ENCODE measurements at regions not wholly inside any gene's neighbourhood (a gene's known extent, or its start where the extent isn't known, plus 50 kb on each side); places are given as distances from the start of the nearest gene placed in this dataset.

DNA sequence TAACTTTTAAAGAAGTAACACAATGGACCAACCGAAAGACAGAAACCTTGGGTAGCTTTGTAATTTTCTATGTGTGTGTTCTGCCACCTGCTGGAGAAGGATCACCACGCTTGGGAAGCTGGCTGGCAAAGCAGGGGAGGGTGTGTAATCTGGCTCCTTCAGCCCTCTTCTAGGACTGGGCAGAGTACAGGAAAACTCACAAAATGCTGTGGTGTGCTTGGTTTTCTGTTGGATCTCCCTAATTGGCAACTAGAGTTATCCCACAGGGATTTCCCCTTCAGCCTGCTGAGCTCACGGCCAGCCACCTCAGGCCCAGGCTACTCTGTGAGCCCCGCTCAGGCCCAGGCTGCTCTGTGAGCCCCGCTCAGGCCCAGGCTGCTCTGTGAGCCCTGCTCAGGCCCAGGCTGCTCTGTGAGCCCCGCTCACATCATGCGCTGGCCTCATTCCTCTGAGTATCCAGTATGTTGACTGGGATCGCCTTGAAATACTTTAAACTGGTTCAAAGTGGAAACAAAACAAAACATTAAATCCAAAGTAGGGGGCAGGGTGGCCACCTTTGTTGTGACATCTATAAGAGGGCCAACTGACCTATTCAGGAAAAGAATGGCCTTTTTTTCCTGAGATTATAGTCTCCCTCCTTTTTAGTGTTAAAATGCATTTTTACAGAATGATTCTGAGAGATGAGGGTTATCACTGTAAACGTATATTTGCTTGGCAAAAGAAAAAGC lies 52.0 kb upstream of the RNU6-8 start:
- Histone ChIP-seq H3K9me2 (ENCODE audit: insufficient read depth) (no peaks in the 10 kb centered on the region), H3K4me2 (no peak overlapping the region), H3K27me3 (ENCODE audit: insufficient read depth, low read depth) (no peaks in the 10 kb centered on the region), H3K36me3 (ENCODE audit: low read depth) (no peaks in the 10 kb centered on the region), H3K9me3 (ENCODE audit: insufficient read depth, low read depth) (peaks cover 3% of the 10 kb centered on the region; the same call in 1 of the 2 replicates), H3K4me1 (replicated peaks; ENCODE audit: insufficient read depth) (peaks cover 20% of the 10 kb centered on the region), H4K20me1 (ENCODE audit: insufficient read depth) (no peaks in the 10 kb centered on the region), H3F3A (ENCODE audit: insufficient read depth, low read depth) (peaks cover 4% of the 10 kb centered on the region; the same call in 1 of the 2 replicates), H3K4me3 (no peak overlapping the region), H3K79me2 (ENCODE audit: low read depth) (no peaks in the 10 kb centered on the region), H2AFZ (no peak overlapping the region), H3K27ac (no peak overlapping the region)
- DNase-seq = peak; percentile 35 to 45
- no TSS peak for BruUV-seq (replicated peaks)
- intact Hi-C loops (cut with micrococcal nuclease; ENCODE audit: unreplicated experiment) = loop anchor here (1.0 to 10.0 kb wide), 8 partner anchors 127 to 1600 kb away; partner anchors contain the start of gene DTD2
- TF ChIP-seq, protein P1, sequence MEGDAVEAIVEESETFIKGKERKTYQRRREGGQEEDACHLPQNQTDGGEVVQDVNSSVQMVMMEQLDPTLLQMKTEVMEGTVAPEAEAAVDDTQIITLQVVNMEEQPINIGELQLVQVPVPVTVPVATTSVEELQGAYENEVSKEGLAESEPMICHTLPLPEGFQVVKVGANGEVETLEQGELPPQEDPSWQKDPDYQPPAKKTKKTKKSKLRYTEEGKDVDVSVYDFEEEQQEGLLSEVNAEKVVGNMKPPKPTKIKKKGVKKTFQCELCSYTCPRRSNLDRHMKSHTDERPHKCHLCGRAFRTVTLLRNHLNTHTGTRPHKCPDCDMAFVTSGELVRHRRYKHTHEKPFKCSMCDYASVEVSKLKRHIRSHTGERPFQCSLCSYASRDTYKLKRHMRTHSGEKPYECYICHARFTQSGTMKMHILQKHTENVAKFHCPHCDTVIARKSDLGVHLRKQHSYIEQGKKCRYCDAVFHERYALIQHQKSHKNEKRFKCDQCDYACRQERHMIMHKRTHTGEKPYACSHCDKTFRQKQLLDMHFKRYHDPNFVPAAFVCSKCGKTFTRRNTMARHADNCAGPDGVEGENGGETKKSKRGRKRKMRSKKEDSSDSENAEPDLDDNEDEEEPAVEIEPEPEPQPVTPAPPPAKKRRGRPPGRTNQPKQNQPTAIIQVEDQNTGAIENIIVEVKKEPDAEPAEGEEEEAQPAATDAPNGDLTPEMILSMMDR (conservative IDR thresholded peaks at IDR 0.05) = peak; percentile 75
- no peak for TF ChIP-seq EZH2 (IDR thresholded peaks at IDR 0.05; ENCODE audit: low read depth)
- CTCF ChIA-PET = interaction anchor here (0.5 to 1.6 kb wide), 5 partner anchors 76 to 929 kb away, joined by 3 to 15 read pairs (median 4); no protein-coding TSS in a partner anchor
- POLR2A ChIA-PET (ENCODE audit: unreplicated experiment) = interaction anchor here (0.6 kb wide), 2 partner anchors 1004 to 1278 kb away, joined by 3 read pairs; no protein-coding TSS in a partner anchor

DNA sequence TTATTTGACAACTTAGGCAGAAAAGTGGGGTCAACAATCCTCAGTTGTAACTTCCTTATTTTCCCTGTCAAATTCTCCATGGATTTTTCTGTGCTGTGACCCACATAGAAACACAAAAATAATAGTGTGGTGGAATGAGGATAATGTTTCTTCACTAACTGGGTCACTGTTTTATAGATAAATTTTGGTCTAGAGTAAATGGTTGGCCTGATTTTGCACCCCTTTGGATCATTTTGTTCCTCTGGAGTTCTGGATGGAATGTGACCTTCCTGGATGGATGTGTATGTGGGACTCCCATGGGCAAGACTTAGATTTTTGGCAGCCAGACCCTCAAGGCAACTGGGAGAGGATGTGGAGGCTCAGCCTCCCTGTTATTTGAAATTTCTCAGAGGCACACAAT lies 52.7 kb upstream of the RNU6-8 start:
- DNase-seq = no peak
- ChIA-PET CTCF (no interaction called here), POLR2A (ENCODE audit: unreplicated experiment) (no interaction called here)
- H3K27ac ChIP-seq = no peak overlapping the region
- no peaks in the 10 kb centered on the region for H3K9me2 ChIP-seq (ENCODE audit: insufficient read depth)
- no peaks in the 10 kb centered on the region for H3K36me3 ChIP-seq (ENCODE audit: low read depth)
- H4K20me1 ChIP-seq (ENCODE audit: insufficient read depth) = no peaks in the 10 kb centered on the region
- H2AFZ ChIP-seq = no peak overlapping the region
- no peaks in the 10 kb centered on the region for H3K79me2 ChIP-seq (ENCODE audit: low read depth)
- no peak overlapping the region for H3K4me3 ChIP-seq
- no peaks in the 10 kb centered on the region for H3K27me3 ChIP-seq (ENCODE audit: insufficient read depth, low read depth)
- peaks cover 3% of the 10 kb centered on the region; the same call in 1 of the 2 replicates for H3K9me3 ChIP-seq (ENCODE audit: insufficient read depth, low read depth)
- peaks cover 4% of the 10 kb centered on the region; the same call in 1 of the 2 replicates for H3F3A ChIP-seq (ENCODE audit: insufficient read depth, low read depth)
- H3K4me1 ChIP-seq (replicated peaks; ENCODE audit: insufficient read depth) = peaks cover 20% of the 10 kb centered on the region
- BruUV-seq (replicated peaks) = no TSS peak
- intact Hi-C loops (cut with micrococcal nuclease; ENCODE audit: unreplicated experiment) = loop anchor here (1.0 to 10.0 kb wide), 8 partner anchors 127 to 1601 kb away; partner anchors contain the start of gene DTD2
- H3K4me2 ChIP-seq = no peak overlapping the region
- no peak for TF ChIP-seq EZH2 (IDR thresholded peaks at IDR 0.05; ENCODE audit: low read depth)
- TF ChIP-seq, protein P1 (conservative IDR thresholded peaks at IDR 0.05) = no peak

DNA sequence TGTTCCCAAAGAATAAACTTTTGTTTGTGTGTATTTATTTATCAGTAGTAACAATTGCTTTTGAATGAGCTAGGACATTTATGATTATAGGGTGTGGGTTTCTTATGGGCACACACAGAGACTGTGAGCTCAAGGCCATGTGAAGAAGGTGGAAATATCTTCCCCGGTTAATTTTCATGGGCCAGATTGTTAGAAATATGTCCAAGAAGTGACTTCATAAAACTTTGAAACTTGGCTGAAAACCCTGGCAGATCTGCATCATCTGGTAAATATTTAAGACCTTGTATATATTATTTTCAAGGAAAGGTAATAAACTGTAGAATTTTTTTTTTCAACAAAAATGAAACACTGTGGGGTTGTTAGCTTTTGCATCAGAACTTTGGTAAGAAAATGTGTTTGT lies 53.5 kb upstream of the RNU6-8 start:
- Histone ChIP-seq H3F3A (ENCODE audit: insufficient read depth, low read depth) (peaks cover 4% of the 10 kb centered on the region; the same call in 1 of the 2 replicates), H3K9me2 (ENCODE audit: insufficient read depth) (no peaks in the 10 kb centered on the region), H3K4me3 (no peak overlapping the region), H3K36me3 (ENCODE audit: low read depth) (no peaks in the 10 kb centered on the region), H3K9me3 (ENCODE audit: insufficient read depth, low read depth) (peaks cover 3% of the 10 kb centered on the region; the same call in 1 of the 2 replicates), H3K79me2 (ENCODE audit: low read depth) (no peaks in the 10 kb centered on the region), H3K27me3 (ENCODE audit: insufficient read depth, low read depth) (no peaks in the 10 kb centered on the region), H4K20me1 (ENCODE audit: insufficient read depth) (no peaks in the 10 kb centered on the region), H3K4me1 (replicated peaks; ENCODE audit: insufficient read depth) (peaks cover 20% of the 10 kb centered on the region), H3K27ac (no peak overlapping the region), H3K4me2 (no peak overlapping the region), H2AFZ (no peak overlapping the region)
- intact Hi-C loops (cut with micrococcal nuclease; ENCODE audit: unreplicated experiment) = loop anchor here (2.0 to 10.0 kb wide), 4 partner anchors 256 to 1602 kb away; partner anchors contain the start of gene DTD2
- ChIA-PET POLR2A (ENCODE audit: unreplicated experiment) (no interaction called here), CTCF (interaction anchor here (0.6 to 0.7 kb wide), 2 partner anchors 65 to 295 kb away, joined by 3 to 4 read pairs; no protein-coding TSS in a partner anchor)
- TF ChIP-seq EZH2 (IDR thresholded peaks at IDR 0.05; ENCODE audit: low read depth) = no peak
- BruUV-seq (replicated peaks) = no TSS peak
- no peak for DNase-seq

Data from PC-9 (cell line).